SK-N-SH (cell line): ENCODE measurements at regions not wholly inside any gene's neighbourhood (a gene's known extent, or its start where the extent isn't known, plus 50 kb on each side); places are given as distances from the start of the nearest gene placed in this dataset.

Experiments
- CHD2 ChIP-seq: fragments of 150-350 bp; IDR thresholded peaks from 2 replicates; pipeline ENCODE4 v1.6.1; 2018; ENCODE audit warnings: low read length; ENCODE audit not compliant: partially characterized antibody
- CTCF ChIP-seq: fragments of 200-600 bp; sonication (generic); IDR thresholded peaks from 2 replicates; pipeline ENCODE4 v1.6.1; 2017; ENCODE audit warnings: antibody characterized with exemption, mild to moderate bottlenecking, moderate library complexity
- EP300 ChIP-seq, 2 experiments: IDR thresholded peaks; 2 replicates each; pipeline versions ENCODE4 v1.4.0 to v1.6.1; 2012; ENCODE audit warnings: borderline replicate concordance in 1 of 2, low read depth in 1 of 2, low read length in 1 of 2
- MXI1 ChIP-seq: IDR thresholded peaks from 2 replicates; pipeline ENCODE4 v1.6.1; 2012; ENCODE audit warnings: mild to moderate bottlenecking, low read depth, low read length, improper control_type of control experiment
- NFIC ChIP-seq: IDR thresholded peaks from 2 replicates; pipeline ENCODE4 v1.4.0; 2012; ENCODE audit warnings: borderline replicate concordance
- PBX3 ChIP-seq: IDR thresholded peaks from 2 replicates; pipeline ENCODE4; 2012
- POLR2AphosphoS5 ChIP-seq: IDR thresholded peaks from 2 replicates; pipeline ENCODE4 v1.6.1; 2012; ENCODE audit warnings: low read depth, low read length
- RAD21 ChIP-seq: IDR thresholded peaks from 2 replicates; pipeline ENCODE4 v1.6.1; 2012; ENCODE audit warnings: mild to moderate bottlenecking, low read length
- REST ChIP-seq: IDR thresholded peaks from 2 replicates; pipeline ENCODE4 v1.6.1; 2012; ENCODE audit warnings: mild to moderate bottlenecking, low read depth, low read length, moderate library complexity
- SIN3A ChIP-seq: IDR thresholded peaks from 2 replicates; pipeline ENCODE4 v1.6.1; 2012; ENCODE audit warnings: low read depth, mild to moderate bottlenecking, low read length, moderate library complexity, borderline replicate concordance
- TAF1 ChIP-seq: IDR thresholded peaks from 2 replicates; pipeline ENCODE4 v1.6.1; 2012; ENCODE audit warnings: low read depth, mild to moderate bottlenecking, low read length, moderate library complexity, borderline replicate concordance
- USF2 ChIP-seq: fragments of 150-350 bp; IDR thresholded peaks from 2 replicates; pipeline ENCODE4 v1.6.1; 2017; ENCODE audit warnings: antibody characterized with exemption, low read length, low read depth, borderline replicate concordance
- YY1 ChIP-seq: IDR thresholded peaks from 2 replicates; pipeline ENCODE4 v1.4.0; 2012; ENCODE audit warnings: low read depth, mild to moderate bottlenecking

GRCh38 chr7:79822620-79823240 is 311.9 kb upstream of the GNAI1 start:
- peak; percentile 51 for TF ChIP-seq CHD2
- no peak for TF ChIP-seq YY1
- TF ChIP-seq POLR2AphosphoS5: no peak
- no peak for TF ChIP-seq REST
- no peak for TF ChIP-seq CTCF
- peak in 1 of 2 experiments; percentile 91; a peak in 2 of 4 replicates for TF ChIP-seq EP300 (IDR thresholded peaks at IDR 0.05; ENCODE audit: borderline replicate concordance in 1 of 2, low read depth in 1 of 2, low read length in 1 of 2)
- no peak for TF ChIP-seq TAF1
- no peak for TF ChIP-seq SIN3A
- no peak for TF ChIP-seq RAD21
- TF ChIP-seq NFIC: peak; percentile 17; the same call in 1 of the 2 replicates
- TF ChIP-seq MXI1: no peak
- no peak for TF ChIP-seq PBX3
- TF ChIP-seq USF2: no peak
